ENCODE measurements at regions not wholly inside any gene's neighbourhood (a gene's known extent, or its start where the extent isn't known, plus 50 kb on each side); places are given as distances from the start of the nearest gene placed in this dataset.

- no peak for DNase-seq
Observed at GRCh38 chr1:5369223-5369622, 623.0 kb downstream of the NPHP4 start.

- DNase-seq: no peak
Observed at GRCh38 chr1:5368201-5368600, 624.0 kb downstream of the NPHP4 start.

GRCh38 chr1:5367306-5367705 lies 624.9 kb downstream of the NPHP4 start:
- DNase-seq: no peak

- no peak for DNase-seq
Observed at GRCh38 chr1:5365751-5366150, 626.5 kb downstream of the NPHP4 start.

GRCh38 chr1:5364591-5364990 lies 627.6 kb downstream of the NPHP4 start:
- no peak for DNase-seq

GRCh38 chr1:5354681-5355080 lies 637.5 kb downstream of the NPHP4 start:
- no peak for DNase-seq

- no peak for DNase-seq
Observed at GRCh38 chr1:5351366-5351765, 640.9 kb downstream of the NPHP4 start.

- peak; percentile 44 for DNase-seq
Observed at GRCh38 chr1:5349526-5349925, 642.7 kb downstream of the NPHP4 start.

GRCh38 chr1:5348732-5349465 lies 643.3 kb downstream of the NPHP4 start:
- DNase-seq: no peak

- no peak for DNase-seq
Observed at GRCh38 chr1:5347726-5348125, 644.5 kb downstream of the NPHP4 start.

- DNase-seq: no peak
Observed at GRCh38 chr1:5345556-5345955, 646.7 kb downstream of the NPHP4 start.

- DNase-seq: no peak
Observed at GRCh38 chr1:5343256-5344020, 648.8 kb downstream of the NPHP4 start.

- no peak for DNase-seq
Observed at GRCh38 chr1:5342830-5343229, 649.4 kb downstream of the NPHP4 start.

- no peak for DNase-seq
Observed at GRCh38 chr1:5342172-5342571, 650.1 kb downstream of the NPHP4 start.

- DNase-seq: no peak
Observed at GRCh38 chr1:5341471-5341870, 650.8 kb downstream of the NPHP4 start.

- DNase-seq: no peak
Observed at GRCh38 chr1:5340560-5341130, 651.6 kb downstream of the NPHP4 start.

- DNase-seq: no peak
Observed at GRCh38 chr1:5338466-5338865, 653.8 kb downstream of the NPHP4 start.

- no peak for DNase-seq
Observed at GRCh38 chr1:5333291-5333690, 658.9 kb downstream of the NPHP4 start.

- no peak for DNase-seq
Observed at GRCh38 chr1:5331101-5331500, 661.1 kb downstream of the NPHP4 start.

- DNase-seq: no peak
Observed at GRCh38 chr1:5329068-5329739, 663.0 kb downstream of the NPHP4 start.

GRCh38 chr1:5324883-5325282 lies 667.3 kb downstream of the NPHP4 start:
- no peak for DNase-seq

GRCh38 chr1:5318143-5318816 lies 663.9 kb downstream of the AJAP1 start:
- no peak for DNase-seq

- DNase-seq: no peak
Observed at GRCh38 chr1:5317391-5317790, 663.0 kb downstream of the AJAP1 start.

All from NCI-H510A treated with DMSO at 0.1 percent for 48 hours (cell line).